CD14-positive monocyte (primary cell): ENCODE measurements at regions not wholly inside any gene's neighbourhood (a gene's known extent, or its start where the extent isn't known, plus 50 kb on each side); places are given as distances from the start of the nearest gene placed in this dataset.

Experiments used
- DNase-seq, 3 donors: peaks; one replicate each; pipeline ENCODE4 v3.0.0-alpha.2; 2011 to 2022
- H2AFZ ChIP-seq: 2 replicates; pipeline ENCODE4 v1.6.0; 2012; ENCODE audit warnings: mild to moderate bottlenecking, low read depth, low read length, inconsistent platforms; ENCODE audit not compliant: insufficient read depth, poor library complexity, severe bottlenecking
- H3K27ac ChIP-seq, 2 donors: 1 replicate in 1 of 2; 2 replicates in 1 of 2; pipeline ENCODE4 v1.5.1; 2012 to 2013; ENCODE audit warnings: low read length in 2 of 2, control low read depth in 1 of 2, inconsistent platforms in 1 of 2, low read depth in 1 of 2, mild to moderate bottlenecking in 1 of 2
- H3K27me3 ChIP-seq, 2 donors: one replicate each; pipeline versions ENCODE4 v1.6.0 to v1.6.1; 2011 to 2013; ENCODE audit warnings: low read length in 2 of 2; ENCODE audit not compliant: control insufficient read depth in 2 of 2, insufficient read depth in 2 of 2
- H3K36me3 ChIP-seq, 2 donors: replicated peaks in 1 of 2; 1 replicate in 1 of 2; 2 replicates in 1 of 2; pipeline versions ENCODE4 v1.5.1 to v1.6.1; 2012 to 2013; ENCODE audit warnings: low read length in 2 of 2, control low read depth in 1 of 2, inconsistent platforms in 1 of 2, mild to moderate bottlenecking in 1 of 2; ENCODE audit not compliant: insufficient read depth in 2 of 2, control insufficient read depth in 1 of 2
- H3K4me1 ChIP-seq, 2 donors: 1 replicate in 1 of 2; 2 replicates in 1 of 2; pipeline versions ENCODE4 v1.5.1 to v1.6.1; 2012 to 2013; ENCODE audit warnings: low read length in 2 of 2, control low read depth in 1 of 2, inconsistent platforms in 1 of 2, mild to moderate bottlenecking in 1 of 2, moderate library complexity in 1 of 2; ENCODE audit not compliant: insufficient read depth in 2 of 2, control insufficient read depth in 1 of 2
- H3K4me2 ChIP-seq: replicated peaks from 2 replicates; pipeline ENCODE3; 2012; ENCODE audit warnings: low read length, moderate library complexity, mild to moderate bottlenecking; ENCODE audit not compliant: poor library complexity, severe bottlenecking; ENCODE audit errors: extremely low read depth
- H3K4me3 ChIP-seq, 3 experiments: fragments of 200-600 bp in 1 of 3; sonication (generic) in 1 of 3; replicated peaks in 1 of 3; 1 replicate in 2 of 3; 2 replicates in 1 of 3; pipeline ENCODE4 v1.5.1; 2011 to 2013; ENCODE audit warnings: low read length in 3 of 3, mild to moderate bottlenecking in 3 of 3, control low read depth in 2 of 3, low read depth in 2 of 3, inconsistent platforms in 1 of 3, moderate library complexity in 1 of 3
- H3K79me2 ChIP-seq: 2 replicates; pipeline ENCODE4 v1.6.0; 2012; ENCODE audit warnings: mild to moderate bottlenecking, control low read depth, inconsistent platforms, low read length, moderate library complexity; ENCODE audit not compliant: insufficient read depth
- H3K9ac ChIP-seq: 2 replicates; pipeline ENCODE4 v1.6.0; 2017; ENCODE audit warnings: low read length, mild to moderate bottlenecking; ENCODE audit not compliant: insufficient read depth, poor library complexity, severe bottlenecking
- H3K9me3 ChIP-seq, 2 donors: replicated peaks in 1 of 2; 1 replicate in 1 of 2; 2 replicates in 1 of 2; pipeline versions ENCODE4 v1.5.1 to v1.6.1; 2012 to 2013; ENCODE audit warnings: low read length in 2 of 2, control low read depth in 1 of 2; ENCODE audit not compliant: control insufficient read depth in 1 of 2, insufficient read depth in 1 of 2
- H4K20me1 ChIP-seq: 2 replicates; pipeline ENCODE4 v1.6.0; 2012; ENCODE audit warnings: mild to moderate bottlenecking, low read length, control low read depth, moderate library complexity; ENCODE audit not compliant: insufficient read depth
- H3K27ac Mint-ChIP-seq, 7 donors: one replicate each; pipeline ENCODE4 v1.8.0; 2020; ENCODE audit warnings: mild to moderate bottlenecking in 7 of 7, mixed read lengths in 7 of 7, moderate library complexity in 6 of 7, inconsistent platforms in 2 of 7
- H3K27me3 Mint-ChIP-seq, 3 donors: one replicate each; pipeline ENCODE4 v1.8.0; 2021 to 2022; ENCODE audit warnings: low read depth in 3 of 3, mild to moderate bottlenecking in 3 of 3, mixed read lengths in 3 of 3, moderate library complexity in 3 of 3, inconsistent platforms in 1 of 3
- H3K36me3 Mint-ChIP-seq, 2 donors: one replicate each; pipeline ENCODE4 v1.8.0; 2020; ENCODE audit warnings: mixed read lengths in 2 of 2, inconsistent platforms in 1 of 2, mild to moderate bottlenecking in 1 of 2
- H3K4me1 Mint-ChIP-seq: one replicate; pipeline ENCODE4 v1.8.0; 2020; ENCODE audit warnings: mild to moderate bottlenecking, mixed read lengths
- H3K4me3 Mint-ChIP-seq, 2 donors: one replicate each; pipeline ENCODE4 v1.8.0; 2020; ENCODE audit warnings: mild to moderate bottlenecking in 2 of 2, mixed read lengths in 2 of 2, moderate library complexity in 1 of 2
- H3K9me3 Mint-ChIP-seq, 7 donors: one replicate each; pipeline ENCODE4 v1.8.0; 2020 to 2022; ENCODE audit warnings: mixed read lengths in 7 of 7, mild to moderate bottlenecking in 6 of 7, moderate library complexity in 6 of 7, inconsistent platforms in 2 of 7
- WGBS: methylation state at CpG from one replicate; pipeline ENCODE4 v1.1.5; 2013; ENCODE audit warnings: missing lambda C conversion rate; ENCODE audit not compliant: insufficient coverage; 5-methylcytosine and 5-hydroxymethylcytosine counted together
- intact Hi-C, 2 donors: fragments of 100-400 bp; cut with micrococcal nuclease; formaldehyde crosslinking; loops; one replicate each; pipeline versions ENCODE4 v1.15.0 to v1.15.1; 2023
- TF ChIP-seq, protein P1 (sequence below): fragments of 200-600 bp; IDR thresholded peaks from one replicate; pipeline ENCODE4 v1.8.0; 2022; ENCODE audit warnings: antibody characterized with exemption, mild to moderate bottlenecking

DNA sequence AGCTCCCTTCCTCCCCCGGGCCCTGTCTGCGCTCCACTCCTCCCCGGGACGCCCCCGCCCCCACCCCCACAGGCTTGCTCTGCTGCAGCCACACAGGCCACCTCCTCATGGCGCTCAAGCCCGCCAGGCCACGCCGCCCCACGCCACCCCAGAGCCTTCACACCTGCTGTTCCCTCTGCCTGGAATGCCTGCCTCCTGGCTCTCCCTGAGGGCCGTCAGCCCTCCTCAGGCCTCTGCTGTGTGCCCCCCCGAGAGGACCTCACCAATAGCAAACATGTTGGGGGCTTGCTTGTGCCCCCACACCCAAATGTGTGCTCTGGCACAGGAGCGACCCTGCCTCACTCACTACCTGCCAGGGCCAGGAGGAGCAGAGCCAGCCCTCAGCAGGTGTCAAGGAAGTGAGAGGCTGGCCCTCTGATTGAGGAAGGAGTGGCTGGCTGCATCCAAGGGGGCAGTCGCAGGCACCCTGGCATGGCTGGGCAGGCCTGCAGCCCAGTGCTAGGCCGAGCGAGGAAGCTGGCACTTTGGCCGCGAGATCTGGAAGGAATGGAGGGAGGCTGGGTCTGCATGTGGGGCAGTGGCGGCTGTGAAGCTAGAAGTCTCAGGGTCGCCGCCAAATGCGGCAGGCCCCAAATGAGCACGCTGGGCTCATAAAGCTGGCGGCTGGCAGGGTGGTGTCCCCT lies 86.5 kb downstream of the INHBB start:
- H4K20me1 ChIP-seq: no peaks in the 10 kb centered on the region
- TF ChIP-seq, protein P1, sequence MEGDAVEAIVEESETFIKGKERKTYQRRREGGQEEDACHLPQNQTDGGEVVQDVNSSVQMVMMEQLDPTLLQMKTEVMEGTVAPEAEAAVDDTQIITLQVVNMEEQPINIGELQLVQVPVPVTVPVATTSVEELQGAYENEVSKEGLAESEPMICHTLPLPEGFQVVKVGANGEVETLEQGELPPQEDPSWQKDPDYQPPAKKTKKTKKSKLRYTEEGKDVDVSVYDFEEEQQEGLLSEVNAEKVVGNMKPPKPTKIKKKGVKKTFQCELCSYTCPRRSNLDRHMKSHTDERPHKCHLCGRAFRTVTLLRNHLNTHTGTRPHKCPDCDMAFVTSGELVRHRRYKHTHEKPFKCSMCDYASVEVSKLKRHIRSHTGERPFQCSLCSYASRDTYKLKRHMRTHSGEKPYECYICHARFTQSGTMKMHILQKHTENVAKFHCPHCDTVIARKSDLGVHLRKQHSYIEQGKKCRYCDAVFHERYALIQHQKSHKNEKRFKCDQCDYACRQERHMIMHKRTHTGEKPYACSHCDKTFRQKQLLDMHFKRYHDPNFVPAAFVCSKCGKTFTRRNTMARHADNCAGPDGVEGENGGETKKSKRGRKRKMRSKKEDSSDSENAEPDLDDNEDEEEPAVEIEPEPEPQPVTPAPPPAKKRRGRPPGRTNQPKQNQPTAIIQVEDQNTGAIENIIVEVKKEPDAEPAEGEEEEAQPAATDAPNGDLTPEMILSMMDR: no peak
- no peak overlapping the region for H3K4me2 ChIP-seq
- Mint-ChIP-seq H3K4me3 (no peak overlapping the region), H3K9me3 (peaks cover 0 to 2% (median 0%) of the 10 kb centered on the region in 7 donors), H3K27me3 (peaks cover 4 to 10% (median 7%) of the 10 kb centered on the region in 3 donors), H3K36me3 (no peaks in the 10 kb centered on the region), H3K4me1 (no peaks in the 10 kb centered on the region), H3K27ac (no peak overlapping the region)
- no peaks in the 10 kb centered on the region for H3K27me3 ChIP-seq
- no peaks in the 10 kb centered on the region for H3K9me3 ChIP-seq
- no peaks in the 10 kb centered on the region for H3K79me2 ChIP-seq
- H2AFZ ChIP-seq: no peak overlapping the region
- no peaks in the 10 kb centered on the region for H3K36me3 ChIP-seq
- no peak for DNase-seq
- H3K4me3 ChIP-seq: no peak overlapping the region
- WGBS: 92% methylated on average over 16 of the region's 24 CpGs
- H3K4me1 ChIP-seq: no peaks in the 10 kb centered on the region
- intact Hi-C loops: no loop called here
- H3K9ac ChIP-seq: no peak overlapping the region
- no peak overlapping the region for H3K27ac ChIP-seq

DNA sequence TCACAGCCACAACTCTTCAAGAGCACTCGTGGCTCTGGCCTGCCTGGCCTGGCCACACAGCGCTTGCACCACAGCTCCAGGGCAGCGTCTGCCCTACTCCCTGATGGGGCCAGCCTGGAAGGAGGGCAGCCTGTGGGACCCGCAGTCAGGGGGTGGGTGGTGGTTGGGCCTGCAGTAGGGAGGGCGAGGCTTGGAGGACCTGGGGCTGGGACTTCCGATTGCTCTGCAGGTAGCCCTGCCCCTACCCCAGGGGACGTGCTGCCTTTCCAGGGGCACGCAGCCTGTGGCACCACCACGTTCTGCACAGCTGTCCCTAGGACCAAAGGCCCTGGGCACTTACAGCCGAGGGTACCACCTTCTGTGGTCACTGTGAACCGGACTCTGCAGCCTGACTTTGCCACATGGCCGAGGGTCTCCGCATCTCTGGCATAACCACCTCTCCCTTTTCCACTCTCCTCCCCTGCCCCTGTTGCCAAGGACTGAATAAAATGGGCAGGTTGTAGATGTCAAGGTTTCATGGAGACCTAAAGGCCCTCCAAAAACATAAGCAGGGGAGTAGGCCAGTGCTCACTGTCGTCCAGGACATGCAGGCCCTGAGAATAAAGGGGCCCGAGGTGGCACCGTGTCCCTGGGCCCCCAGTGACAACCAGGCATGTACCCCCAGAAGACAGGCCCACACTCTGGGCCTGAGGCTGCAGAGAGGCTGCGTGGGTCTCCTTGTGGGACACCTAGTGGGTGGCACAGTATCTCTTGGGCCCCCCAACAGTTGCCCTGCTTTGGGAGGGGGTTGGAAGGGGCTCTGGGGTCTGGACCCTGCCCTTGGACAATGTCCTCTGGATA lies 87.3 kb downstream of the INHBB start:
- Histone ChIP-seq H3K4me2 (no peak overlapping the region), H3K4me3 (no peak overlapping the region), H3K27me3 (no peaks in the 10 kb centered on the region), H2AFZ (no peak overlapping the region), H3K36me3 (no peaks in the 10 kb centered on the region), H3K9ac (no peak overlapping the region), H3K79me2 (no peaks in the 10 kb centered on the region), H4K20me1 (no peaks in the 10 kb centered on the region), H3K27ac (no peak overlapping the region), H3K9me3 (no peaks in the 10 kb centered on the region), H3K4me1 (no peaks in the 10 kb centered on the region)
- H3K4me1 Mint-ChIP-seq: no peaks in the 10 kb centered on the region
- H3K9me3 Mint-ChIP-seq: peaks cover 0 to 2% (median 0%) of the 10 kb centered on the region in 7 donors
- TF ChIP-seq, protein P1: no peak
- no peak overlapping the region for H3K4me3 Mint-ChIP-seq
- WGBS: 88% methylated on average over 9 of the region's 17 CpGs
- DNase-seq: no peak
- no peak overlapping the region for H3K27ac Mint-ChIP-seq
- no peaks in the 10 kb centered on the region for H3K36me3 Mint-ChIP-seq
- peaks cover 5 to 12% (median 9%) of the 10 kb centered on the region in 3 donors for H3K27me3 Mint-ChIP-seq
- intact Hi-C loops: no loop called here
